DOHH2 (cell line): ENCODE measurements at regions not wholly inside any gene's neighbourhood (a gene's known extent, or its start where the extent isn't known, plus 50 kb on each side); places are given as distances from the start of the nearest gene placed in this dataset.

Experiments
- H3F3A ChIP-seq: fragments of 200-600 bp; sonication (generic), shearing (Covaris generic); 2 replicates; pipeline ENCODE4 v1.6.0; 2016; ENCODE audit warnings: antibody characterized with exemption, mild to moderate bottlenecking; ENCODE audit not compliant: control insufficient read depth, insufficient read depth
- H3K27ac ChIP-seq: fragments of 200-600 bp; sonication (generic); 2 replicates; pipeline ENCODE4 v1.5.1; 2014; ENCODE audit warnings: low read depth, mild to moderate bottlenecking, low read length, moderate library complexity
- H3K27me3 ChIP-seq: fragments of 200-600 bp; sonication (generic); 2 replicates; pipeline ENCODE4 v1.6.1; 2014; ENCODE audit warnings: mild to moderate bottlenecking, low read length, mixed read lengths; ENCODE audit not compliant: control insufficient read depth
- H3K36me3 ChIP-seq: fragments of 200-600 bp; sonication (generic); 2 replicates; pipeline ENCODE4 v1.6.1; 2014; ENCODE audit warnings: mild to moderate bottlenecking, low read length, moderate library complexity, mixed read lengths; ENCODE audit not compliant: control insufficient read depth
- H3K4me1 ChIP-seq: fragments of 200-600 bp; sonication (generic); 2 replicates; pipeline ENCODE4 v1.6.1; 2014; ENCODE audit warnings: mild to moderate bottlenecking, low read length, mixed read lengths; ENCODE audit not compliant: control insufficient read depth
- H3K4me2 ChIP-seq: fragments of 200-600 bp; sonication (generic); 2 replicates; pipeline ENCODE4 v1.6.0; 2014; ENCODE audit warnings: mild to moderate bottlenecking, low read length, moderate library complexity
- H3K4me3 ChIP-seq: fragments of 200-600 bp; sonication (generic); 2 replicates; pipeline ENCODE4 v1.5.1; 2014; ENCODE audit warnings: mild to moderate bottlenecking, low read length, mixed read lengths
- H3K79me2 ChIP-seq: fragments of 200-600 bp; sonication (generic); 2 replicates; pipeline ENCODE4 v1.6.1; 2014; ENCODE audit warnings: mild to moderate bottlenecking, low read length, mixed read lengths; ENCODE audit not compliant: control insufficient read depth
- H3K9me2 ChIP-seq: fragments of 200-600 bp; sonication (generic); replicated peaks from 2 replicates; pipeline ENCODE4 v1.6.1; 2014; ENCODE audit warnings: mild to moderate bottlenecking, low read length, mixed read lengths; ENCODE audit not compliant: control insufficient read depth
- H3K9me3 ChIP-seq: fragments of 200-600 bp; sonication (generic); 2 replicates; pipeline ENCODE4 v1.6.1; 2014; ENCODE audit warnings: antibody characterized with exemption, low read length, mixed read lengths; ENCODE audit not compliant: control insufficient read depth, insufficient read depth
- H4K20me1 ChIP-seq: fragments of 200-600 bp; sonication (generic); 2 replicates; pipeline ENCODE4 v1.6.0; 2014; ENCODE audit warnings: low read depth, mild to moderate bottlenecking, antibody characterized with exemption, low read length, moderate library complexity; ENCODE audit not compliant: control insufficient read depth, insufficient read depth
- CTCF ChIP-seq: fragments of 200-600 bp; sonication (generic); IDR thresholded peaks from one replicate; pipeline ENCODE4 v1.5.1; 2014; ENCODE audit warnings: antibody characterized with exemption, mild to moderate bottlenecking, low read depth, low read length; ENCODE audit not compliant: poor library complexity, severe bottlenecking
- EZH2phosphoT487 ChIP-seq: fragments of 200-600 bp; sonication (generic); IDR thresholded peaks from 2 replicates; pipeline ENCODE4 v1.6.1; 2017; ENCODE audit warnings: borderline replicate concordance, mild to moderate bottlenecking, antibody characterized with exemption, low read length, moderate library complexity, mixed read lengths

- no peaks in the 10 kb centered on the region for H3K79me2 ChIP-seq
- H3K4me3 ChIP-seq = no peak overlapping the region
- H3K27me3 ChIP-seq = no peaks in the 10 kb centered on the region
- TF ChIP-seq CTCF = no peak
- no peak for TF ChIP-seq EZH2phosphoT487
- H3K9me2 ChIP-seq = no peaks in the 10 kb centered on the region
- H3K27ac ChIP-seq = no peak overlapping the region
- H4K20me1 ChIP-seq = no peaks in the 10 kb centered on the region
- H3K4me2 ChIP-seq = no peak overlapping the region
- H3K9me3 ChIP-seq = no peaks in the 10 kb centered on the region
- no peaks in the 10 kb centered on the region for H3F3A ChIP-seq
- H3K4me1 ChIP-seq = peaks cover 4% of the 10 kb centered on the region
- H3K36me3 ChIP-seq = no peaks in the 10 kb centered on the region
Observed at GRCh38 chr7:41003611-41003940, 699.3 kb downstream of the INHBA start.

- Histone ChIP-seq H3K27me3 (no peaks in the 10 kb centered on the region), H3K79me2 (no peaks in the 10 kb centered on the region), H3K4me1 (peaks cover 4% of the 10 kb centered on the region), H3K36me3 (no peaks in the 10 kb centered on the region), H3K9me3 (no peaks in the 10 kb centered on the region), H3K27ac (no peak overlapping the region), H3K4me3 (no peak overlapping the region), H3F3A (no peaks in the 10 kb centered on the region), H3K4me2 (no peak overlapping the region), H4K20me1 (no peaks in the 10 kb centered on the region), H3K9me2 (no peaks in the 10 kb centered on the region)
- TF ChIP-seq CTCF (peak; percentile 96), EZH2phosphoT487 (no peak)
Observed at GRCh38 chr7:41002741-41003610, 699.9 kb downstream of the INHBA start.

- no peaks in the 10 kb centered on the region for H3K9me2 ChIP-seq
- H3K27ac ChIP-seq = no peak overlapping the region
- no peaks in the 10 kb centered on the region for H3F3A ChIP-seq
- H3K4me2 ChIP-seq = no peak overlapping the region
- H3K4me3 ChIP-seq = no peak overlapping the region
- no peaks in the 10 kb centered on the region for H3K27me3 ChIP-seq
- H4K20me1 ChIP-seq = no peaks in the 10 kb centered on the region
- H3K4me1 ChIP-seq = no peaks in the 10 kb centered on the region
- no peaks in the 10 kb centered on the region for H3K36me3 ChIP-seq
- no peaks in the 10 kb centered on the region for H3K79me2 ChIP-seq
- H3K9me3 ChIP-seq = no peaks in the 10 kb centered on the region
- TF ChIP-seq CTCF (no peak), EZH2phosphoT487 (no peak)
Observed at GRCh38 chr7:41000042-41000441, 702.8 kb downstream of the INHBA start.
